ENCODE measurements at regions not wholly inside any gene's neighbourhood (a gene's known extent, or its start where the extent isn't known, plus 50 kb on each side); places are given as distances from the start of the nearest gene placed in this dataset.

DNA sequence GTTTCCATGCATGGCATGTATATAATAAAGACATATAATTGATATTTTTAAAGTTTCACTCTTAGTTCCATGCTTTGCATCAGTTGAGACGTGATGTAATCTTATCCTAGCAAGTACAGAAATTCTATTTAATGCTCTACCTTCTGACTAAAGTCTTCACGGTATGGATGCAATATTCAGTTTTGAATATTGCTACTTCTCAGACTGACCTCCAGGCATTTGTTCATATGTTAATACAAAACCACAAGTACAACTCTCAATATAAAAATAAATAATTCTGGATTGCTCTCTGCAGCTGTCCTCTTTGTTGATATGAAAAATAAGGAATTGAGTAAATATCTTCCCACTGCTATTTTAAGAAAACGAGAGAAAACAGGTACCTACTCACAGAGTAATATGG is 309.8 kb upstream of the HAND2 start:
- TF ChIP-seq, protein P1, sequence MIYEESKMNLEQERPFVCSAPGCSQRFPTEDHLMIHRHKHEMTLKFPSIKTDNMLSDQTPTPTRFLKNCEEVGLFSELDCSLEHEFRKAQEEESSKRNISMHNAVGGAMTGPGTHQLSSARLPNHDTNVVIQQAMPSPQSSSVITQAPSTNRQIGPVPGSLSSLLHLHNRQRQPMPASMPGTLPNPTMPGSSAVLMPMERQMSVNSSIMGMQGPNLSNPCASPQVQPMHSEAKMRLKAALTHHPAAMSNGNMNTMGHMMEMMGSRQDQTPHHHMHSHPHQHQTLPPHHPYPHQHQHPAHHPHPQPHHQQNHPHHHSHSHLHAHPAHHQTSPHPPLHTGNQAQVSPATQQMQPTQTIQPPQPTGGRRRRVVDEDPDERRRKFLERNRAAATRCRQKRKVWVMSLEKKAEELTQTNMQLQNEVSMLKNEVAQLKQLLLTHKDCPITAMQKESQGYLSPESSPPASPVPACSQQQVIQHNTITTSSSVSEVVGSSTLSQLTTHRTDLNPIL (CRISPR knock-in tag; IDR thresholded peaks at IDR 0.05; ENCODE audit: low read depth): no peak
- no peak for TF ChIP-seq ZFP3 (CRISPR knock-in tag; IDR thresholded peaks at IDR 0.05)
- no peak for TF ChIP-seq ISL1 (CRISPR knock-in tag; IDR thresholded peaks at IDR 0.05)
- TF ChIP-seq, protein P2, sequence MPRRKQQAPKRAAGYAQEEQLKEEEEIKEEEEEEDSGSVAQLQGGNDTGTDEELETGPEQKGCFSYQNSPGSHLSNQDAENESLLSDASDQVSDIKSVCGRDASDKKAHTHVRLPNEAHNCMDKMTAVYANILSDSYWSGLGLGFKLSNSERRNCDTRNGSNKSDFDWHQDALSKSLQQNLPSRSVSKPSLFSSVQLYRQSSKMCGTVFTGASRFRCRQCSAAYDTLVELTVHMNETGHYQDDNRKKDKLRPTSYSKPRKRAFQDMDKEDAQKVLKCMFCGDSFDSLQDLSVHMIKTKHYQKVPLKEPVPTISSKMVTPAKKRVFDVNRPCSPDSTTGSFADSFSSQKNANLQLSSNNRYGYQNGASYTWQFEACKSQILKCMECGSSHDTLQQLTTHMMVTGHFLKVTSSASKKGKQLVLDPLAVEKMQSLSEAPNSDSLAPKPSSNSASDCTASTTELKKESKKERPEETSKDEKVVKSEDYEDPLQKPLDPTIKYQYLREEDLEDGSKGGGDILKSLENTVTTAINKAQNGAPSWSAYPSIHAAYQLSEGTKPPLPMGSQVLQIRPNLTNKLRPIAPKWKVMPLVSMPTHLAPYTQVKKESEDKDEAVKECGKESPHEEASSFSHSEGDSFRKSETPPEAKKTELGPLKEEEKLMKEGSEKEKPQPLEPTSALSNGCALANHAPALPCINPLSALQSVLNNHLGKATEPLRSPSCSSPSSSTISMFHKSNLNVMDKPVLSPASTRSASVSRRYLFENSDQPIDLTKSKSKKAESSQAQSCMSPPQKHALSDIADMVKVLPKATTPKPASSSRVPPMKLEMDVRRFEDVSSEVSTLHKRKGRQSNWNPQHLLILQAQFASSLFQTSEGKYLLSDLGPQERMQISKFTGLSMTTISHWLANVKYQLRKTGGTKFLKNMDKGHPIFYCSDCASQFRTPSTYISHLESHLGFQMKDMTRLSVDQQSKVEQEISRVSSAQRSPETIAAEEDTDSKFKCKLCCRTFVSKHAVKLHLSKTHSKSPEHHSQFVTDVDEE (CRISPR knock-in tag; IDR thresholded peaks at IDR 0.05): no peak
- no peak for TF ChIP-seq BACH2 (CRISPR knock-in tag; IDR thresholded peaks at IDR 0.05; ENCODE audit: borderline replicate concordance)
- no peak for TF ChIP-seq ESRRG (CRISPR knock-in tag; IDR thresholded peaks at IDR 0.05)
- TF ChIP-seq, protein P3, sequence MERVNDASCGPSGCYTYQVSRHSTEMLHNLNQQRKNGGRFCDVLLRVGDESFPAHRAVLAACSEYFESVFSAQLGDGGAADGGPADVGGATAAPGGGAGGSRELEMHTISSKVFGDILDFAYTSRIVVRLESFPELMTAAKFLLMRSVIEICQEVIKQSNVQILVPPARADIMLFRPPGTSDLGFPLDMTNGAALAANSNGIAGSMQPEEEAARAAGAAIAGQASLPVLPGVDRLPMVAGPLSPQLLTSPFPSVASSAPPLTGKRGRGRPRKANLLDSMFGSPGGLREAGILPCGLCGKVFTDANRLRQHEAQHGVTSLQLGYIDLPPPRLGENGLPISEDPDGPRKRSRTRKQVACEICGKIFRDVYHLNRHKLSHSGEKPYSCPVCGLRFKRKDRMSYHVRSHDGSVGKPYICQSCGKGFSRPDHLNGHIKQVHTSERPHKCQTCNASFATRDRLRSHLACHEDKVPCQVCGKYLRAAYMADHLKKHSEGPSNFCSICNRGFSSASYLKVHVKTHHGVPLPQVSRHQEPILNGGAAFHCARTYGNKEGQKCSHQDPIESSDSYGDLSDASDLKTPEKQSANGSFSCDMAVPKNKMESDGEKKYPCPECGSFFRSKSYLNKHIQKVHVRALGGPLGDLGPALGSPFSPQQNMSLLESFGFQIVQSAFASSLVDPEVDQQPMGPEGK (CRISPR knock-in tag; IDR thresholded peaks at IDR 0.05; ENCODE audit: borderline replicate concordance): no peak
- no peak for TF ChIP-seq ZNF8 (CRISPR knock-in tag; IDR thresholded peaks at IDR 0.05)
- TF ChIP-seq, protein P4, sequence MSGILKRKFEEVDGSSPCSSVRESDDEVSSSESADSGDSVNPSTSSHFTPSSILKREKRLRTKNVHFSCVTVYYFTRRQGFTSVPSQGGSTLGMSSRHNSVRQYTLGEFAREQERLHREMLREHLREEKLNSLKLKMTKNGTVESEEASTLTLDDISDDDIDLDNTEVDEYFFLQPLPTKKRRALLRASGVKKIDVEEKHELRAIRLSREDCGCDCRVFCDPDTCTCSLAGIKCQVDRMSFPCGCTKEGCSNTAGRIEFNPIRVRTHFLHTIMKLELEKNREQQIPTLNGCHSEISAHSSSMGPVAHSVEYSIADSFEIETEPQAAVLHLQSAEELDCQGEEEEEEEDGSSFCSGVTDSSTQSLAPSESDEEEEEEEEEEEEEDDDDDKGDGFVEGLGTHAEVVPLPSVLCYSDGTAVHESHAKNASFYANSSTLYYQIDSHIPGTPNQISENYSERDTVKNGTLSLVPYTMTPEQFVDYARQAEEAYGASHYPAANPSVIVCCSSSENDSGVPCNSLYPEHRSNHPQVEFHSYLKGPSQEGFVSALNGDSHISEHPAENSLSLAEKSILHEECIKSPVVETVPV (CRISPR knock-in tag; IDR thresholded peaks at IDR 0.05): no peak
- no peak for TF ChIP-seq RARB (CRISPR knock-in tag; IDR thresholded peaks at IDR 0.05)

All from SK-N-SH treated with all-trans-retinoic acid at 6 μM for 48 hours (cell line).